IMR-90 (cell line): ENCODE measurements at regions not wholly inside any gene's neighbourhood (a gene's known extent, or its start where the extent isn't known, plus 50 kb on each side); places are given as distances from the start of the nearest gene placed in this dataset.

Experiments
- ATAC-seq: fragments of 200-7000 bp; cut with Tn5 transposase; 2 replicates; pipeline ENCODE4 v1.9.1; 2020; ENCODE audit warnings: low read depth, mild to moderate bottlenecking, moderate library complexity
- BruUV-seq: library from RNA; stranded (reverse); fragments of 400-500 nt; replicated peaks from 2 replicates; lab custom pipeline; 2021; lab: Mats Ljungman, UMichigan
- CTCF ChIA-PET: fragments of 300-600 bp; formaldehyde crosslinking; extraction: SDS; loops from one replicate; lab custom pipeline; 2021; ENCODE audit warnings: antibody characterized with exemption; lab: Yijun Ruan, JAX
- POLR2A ChIA-PET: fragments of 300-600 bp; sonication (Branson Sonifier 250); formaldehyde crosslinking; loops from one replicate; lab custom pipeline; 2022; ENCODE audit warnings: antibody characterized with exemption; ENCODE audit not compliant: unreplicated experiment; lab: Charles Lee
- DNase-seq: peaks from one replicate; pipeline ENCODE4 v3.0.0; 2013
- H2AFZ ChIP-seq: replicated peaks from 2 replicates; pipeline ENCODE3; 2013; ENCODE audit warnings: low read length, mild to moderate bottlenecking; ENCODE audit not compliant: poor library complexity
- H2AK5ac ChIP-seq: 2 replicates; pipeline ENCODE4 v1.6.1; 2013; ENCODE audit warnings: low read depth, low read length, inconsistent platforms
- H2AK9ac ChIP-seq: replicated peaks from 2 replicates; pipeline ENCODE3; 2013; ENCODE audit warnings: mild to moderate bottlenecking, low read depth, low read length, moderate library complexity; ENCODE audit not compliant: poor library complexity
- H2BK120ac ChIP-seq: 2 replicates; pipeline ENCODE4 v1.6.1; 2013; ENCODE audit warnings: low read depth, low read length, inconsistent platforms
- H2BK15ac ChIP-seq: 3 replicates; pipeline ENCODE4 v1.6.1; 2013; ENCODE audit warnings: low read depth, low read length, inconsistent platforms
- H2BK20ac ChIP-seq: 2 replicates; pipeline ENCODE4 v1.6.1; 2013; ENCODE audit warnings: low read depth, mild to moderate bottlenecking, inconsistent platforms, low read length, moderate library complexity
- H2BK5ac ChIP-seq: 2 replicates; pipeline ENCODE4 v1.6.1; 2013; ENCODE audit warnings: mild to moderate bottlenecking, low read depth, low read length, inconsistent platforms; ENCODE audit not compliant: poor library complexity, severe bottlenecking
- H3K14ac ChIP-seq: replicated peaks from 2 replicates; pipeline ENCODE4 v1.6.1; 2013; ENCODE audit warnings: low read depth, low read length, inconsistent platforms
- H3K18ac ChIP-seq: 2 replicates; pipeline ENCODE4 v1.6.1; 2013; ENCODE audit warnings: low read depth, low read length, control low read depth
- H3K23ac ChIP-seq: 2 replicates; pipeline ENCODE4 v1.6.1; 2013; ENCODE audit warnings: low read depth, low read length, inconsistent platforms
- H3K27ac ChIP-seq: 2 replicates; pipeline ENCODE4 v1.5.1; 2013; ENCODE audit warnings: mild to moderate bottlenecking, control low read depth, low read length; ENCODE audit not compliant: insufficient read depth
- H3K27me3 ChIP-seq: 2 replicates; pipeline ENCODE4 v1.6.1; 2013; ENCODE audit warnings: low read length; ENCODE audit not compliant: control insufficient read depth, insufficient read depth
- H3K36me3 ChIP-seq: 2 replicates; pipeline ENCODE4 v1.6.1; 2013; ENCODE audit warnings: low read length, mixed read lengths; ENCODE audit not compliant: control insufficient read depth, insufficient read depth
- H3K4ac ChIP-seq: 2 replicates; pipeline ENCODE4 v1.6.1; 2013; ENCODE audit warnings: low read depth, low read length, inconsistent platforms
- H3K4me1 ChIP-seq: 2 replicates; pipeline ENCODE4 v1.6.1; 2013; ENCODE audit warnings: low read length, mixed read lengths; ENCODE audit not compliant: control insufficient read depth, insufficient read depth
- H3K4me2 ChIP-seq: 2 replicates; pipeline ENCODE4 v1.6.1; 2013; ENCODE audit warnings: low read depth, mild to moderate bottlenecking, control low read depth, low read length, moderate library complexity
- H3K4me3 ChIP-seq: 2 replicates; pipeline ENCODE4 v1.5.1; 2013; ENCODE audit warnings: low read depth, mild to moderate bottlenecking, control low read depth, low read length, moderate library complexity; ENCODE audit not compliant: insufficient read depth
- H3K56ac ChIP-seq: 2 replicates; pipeline ENCODE4 v1.6.1; 2013; ENCODE audit warnings: low read length, inconsistent platforms; ENCODE audit not compliant: insufficient read depth; ENCODE audit errors: extremely low read depth
- H3K79me1 ChIP-seq, 2 experiments: 2 replicates each; pipeline ENCODE4 v1.6.1; 2013; ENCODE audit warnings: low read length in 2 of 2, inconsistent platforms in 1 of 2, low read depth in 1 of 2
- H3K9ac ChIP-seq: 2 replicates; pipeline ENCODE4 v1.6.1; 2013; ENCODE audit warnings: low read depth, low read length, control low read depth
- H3K9me1 ChIP-seq: 2 replicates; pipeline ENCODE4 v1.6.1; 2013; ENCODE audit warnings: low read length, inconsistent platforms; ENCODE audit not compliant: insufficient read depth
- H3K9me3 ChIP-seq: 2 replicates; pipeline ENCODE4 v1.6.1; 2013; ENCODE audit warnings: low read length; ENCODE audit not compliant: control insufficient read depth, insufficient read depth
- H4K20me1 ChIP-seq: 2 replicates; pipeline ENCODE4 v1.6.1; 2013; ENCODE audit warnings: low read length, inconsistent platforms; ENCODE audit not compliant: insufficient read depth
- H4K5ac ChIP-seq: 2 replicates; pipeline ENCODE4 v1.6.1; 2013; ENCODE audit warnings: mild to moderate bottlenecking, low read depth, low read length, control low read depth
- H4K8ac ChIP-seq, 2 experiments: 2 replicates each; pipeline ENCODE4 v1.6.1; 2013; ENCODE audit warnings: low read depth in 2 of 2, low read length in 2 of 2, control low read depth in 1 of 2, inconsistent platforms in 1 of 2
- H4K91ac ChIP-seq: 2 replicates; pipeline ENCODE4 v1.6.1; 2013; ENCODE audit warnings: low read depth, low read length, inconsistent platforms; ENCODE audit not compliant: insufficient read depth
- CHD1 ChIP-seq: IDR thresholded peaks from 2 replicates; pipeline ENCODE4 v1.6.1; 2012; ENCODE audit warnings: low read depth, low read length, improper control_type of control experiment
- FOS ChIP-seq: fragments of 150-350 bp; IDR thresholded peaks from 2 replicates; pipeline ENCODE4 v1.6.1; 2016; ENCODE audit warnings: low read depth, low read length
- MAFK ChIP-seq: IDR thresholded peaks from 2 replicates; pipeline ENCODE4 v1.6.1; 2012; ENCODE audit warnings: low read depth, low read length, improper control_type of control experiment
- MAZ ChIP-seq: IDR thresholded peaks from 2 replicates; pipeline ENCODE4 v1.6.1; 2012; ENCODE audit warnings: low read depth, mild to moderate bottlenecking, low read length, improper control_type of control experiment, moderate library complexity, borderline replicate concordance
- NFE2L2 ChIP-seq: fragments of 150-350 bp; IDR thresholded peaks from 2 replicates; pipeline ENCODE4 v1.6.1; 2016; ENCODE audit warnings: low read depth, mild to moderate bottlenecking, low read length
- RAD21 ChIP-seq: IDR thresholded peaks from 2 replicates; pipeline ENCODE4 v1.6.1; 2012; ENCODE audit warnings: low read length, improper control_type of control experiment
- SMC3 ChIP-seq: fragments of 150-350 bp; IDR thresholded peaks from 2 replicates; pipeline ENCODE4 v1.6.1; 2016; ENCODE audit warnings: low read depth, mild to moderate bottlenecking, antibody characterized with exemption, low read length, moderate library complexity
- WGBS, 2 experiments: methylation state at CpG; one replicate each; pipeline versions ENCODE4 v1.1.5 to v1.1.7; 2013; ENCODE audit warnings: missing lambda C conversion rate in 2 of 2; ENCODE audit not compliant: insufficient read length in 1 of 2; ENCODE audit errors: extremely low coverage in 2 of 2; 5-methylcytosine and 5-hydroxymethylcytosine counted together
- dilution Hi-C: fragments of 300-500 bp; cut with HindIII; formaldehyde crosslinking; loops from one replicate; pipeline ENCODE4 v1.14.3; 2018; ENCODE audit warnings: low sequenced_read_pairs; ENCODE audit not compliant: unreplicated experiment
- in situ Hi-C: fragments of 300-500 bp; cut with MboI; formaldehyde crosslinking; loops from 3 replicates; pipeline ENCODE4 v1.14.3; 2019; ENCODE audit warnings: low sequenced_read_pairs, inconsistent platforms, mixed read lengths
- intact Hi-C: fragments of 100-400 bp; cut with micrococcal nuclease; formaldehyde crosslinking; loops from 2 replicates; pipeline ENCODE4 v1.10.0; 2022
- TF ChIP-seq, protein P1 (sequence below): fragments of 150-350 bp; IDR thresholded peaks from 2 replicates; pipeline ENCODE4 v1.6.1; 2017; ENCODE audit warnings: mild to moderate bottlenecking, antibody characterized with exemption, low read length, low read depth
- TF ChIP-seq, protein P2 (sequence below): fragments of 150-350 bp; IDR thresholded peaks from 2 replicates; pipeline ENCODE4 v1.6.1; 2016; ENCODE audit warnings: low read depth, mild to moderate bottlenecking, low read length, moderate library complexity, borderline replicate concordance
- TF ChIP-seq, protein P3 (sequence below): conservative IDR thresholded peaks from 2 replicates; pipeline ENCODE4 v1.5.1; 2012; ENCODE audit warnings: mild to moderate bottlenecking, low read depth, low read length, improper control_type of control experiment

DNA sequence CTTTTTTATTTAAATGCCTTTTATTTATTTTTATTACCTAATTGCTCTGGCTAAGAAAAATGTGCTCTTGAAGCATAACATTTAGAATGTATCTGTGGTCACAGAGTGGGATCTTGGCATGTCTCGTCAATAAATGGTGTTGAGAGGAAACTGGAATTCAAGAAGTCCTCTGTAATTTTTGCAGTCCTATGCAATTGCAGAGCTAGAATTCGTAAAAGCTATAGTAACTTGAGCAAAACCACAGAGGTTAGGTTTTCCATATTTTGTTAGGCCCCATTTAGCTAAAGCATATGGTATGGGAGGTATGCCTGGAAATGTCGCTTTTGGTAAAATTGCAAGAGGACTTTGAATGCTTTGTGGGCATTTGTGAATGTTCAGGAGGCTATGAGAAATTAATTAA lies 466.7 kb upstream of the NFIA start:
- Histone ChIP-seq H2BK120ac (no peak overlapping the region), H2AK9ac (no peak overlapping the region), H2BK5ac (no peak overlapping the region), H3K9me3 (peaks cover 2% of the 10 kb centered on the region; the same call in 1 of the 2 replicates), H4K20me1 (no peaks in the 10 kb centered on the region), H4K5ac (no peak overlapping the region), H3K23ac (no peak overlapping the region), H3K4me3 (no peak overlapping the region), H2BK15ac (no peak overlapping the region), H3K4me2 (no peak overlapping the region), H4K91ac (no peak overlapping the region), H3K14ac (no peak overlapping the region), H3K27ac (no peak overlapping the region), H2BK20ac (no peak overlapping the region), H2AFZ (no peak overlapping the region), H3K4me1 (no peaks in the 10 kb centered on the region), H4K8ac (no peak overlapping the region), H2AK5ac (no peak overlapping the region), H3K9me1 (no peaks in the 10 kb centered on the region), H3K56ac (no peak overlapping the region), H3K18ac (no peak overlapping the region), H3K4ac (no peak overlapping the region), H3K27me3 (no peaks in the 10 kb centered on the region), H3K79me1 (no peaks in the 10 kb centered on the region), H3K36me3 (no peaks in the 10 kb centered on the region), H3K9ac (no peak overlapping the region)
- in situ Hi-C loops, result no loop called here
- TF ChIP-seq, protein P1, sequence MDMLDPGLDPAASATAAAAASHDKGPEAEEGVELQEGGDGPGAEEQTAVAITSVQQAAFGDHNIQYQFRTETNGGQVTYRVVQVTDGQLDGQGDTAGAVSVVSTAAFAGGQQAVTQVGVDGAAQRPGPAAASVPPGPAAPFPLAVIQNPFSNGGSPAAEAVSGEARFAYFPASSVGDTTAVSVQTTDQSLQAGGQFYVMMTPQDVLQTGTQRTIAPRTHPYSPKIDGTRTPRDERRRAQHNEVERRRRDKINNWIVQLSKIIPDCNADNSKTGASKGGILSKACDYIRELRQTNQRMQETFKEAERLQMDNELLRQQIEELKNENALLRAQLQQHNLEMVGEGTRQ, result no peak
- TF ChIP-seq, protein P2, sequence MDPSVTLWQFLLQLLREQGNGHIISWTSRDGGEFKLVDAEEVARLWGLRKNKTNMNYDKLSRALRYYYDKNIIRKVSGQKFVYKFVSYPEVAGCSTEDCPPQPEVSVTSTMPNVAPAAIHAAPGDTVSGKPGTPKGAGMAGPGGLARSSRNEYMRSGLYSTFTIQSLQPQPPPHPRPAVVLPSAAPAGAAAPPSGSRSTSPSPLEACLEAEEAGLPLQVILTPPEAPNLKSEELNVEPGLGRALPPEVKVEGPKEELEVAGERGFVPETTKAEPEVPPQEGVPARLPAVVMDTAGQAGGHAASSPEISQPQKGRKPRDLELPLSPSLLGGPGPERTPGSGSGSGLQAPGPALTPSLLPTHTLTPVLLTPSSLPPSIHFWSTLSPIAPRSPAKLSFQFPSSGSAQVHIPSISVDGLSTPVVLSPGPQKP, result no peak
- TF ChIP-seq CHD1 (no peak), MAZ (no peak), NFE2L2 (no peak), MAFK (no peak), RAD21 (no peak), SMC3 (no peak), FOS (no peak)
- TF ChIP-seq, protein P3, sequence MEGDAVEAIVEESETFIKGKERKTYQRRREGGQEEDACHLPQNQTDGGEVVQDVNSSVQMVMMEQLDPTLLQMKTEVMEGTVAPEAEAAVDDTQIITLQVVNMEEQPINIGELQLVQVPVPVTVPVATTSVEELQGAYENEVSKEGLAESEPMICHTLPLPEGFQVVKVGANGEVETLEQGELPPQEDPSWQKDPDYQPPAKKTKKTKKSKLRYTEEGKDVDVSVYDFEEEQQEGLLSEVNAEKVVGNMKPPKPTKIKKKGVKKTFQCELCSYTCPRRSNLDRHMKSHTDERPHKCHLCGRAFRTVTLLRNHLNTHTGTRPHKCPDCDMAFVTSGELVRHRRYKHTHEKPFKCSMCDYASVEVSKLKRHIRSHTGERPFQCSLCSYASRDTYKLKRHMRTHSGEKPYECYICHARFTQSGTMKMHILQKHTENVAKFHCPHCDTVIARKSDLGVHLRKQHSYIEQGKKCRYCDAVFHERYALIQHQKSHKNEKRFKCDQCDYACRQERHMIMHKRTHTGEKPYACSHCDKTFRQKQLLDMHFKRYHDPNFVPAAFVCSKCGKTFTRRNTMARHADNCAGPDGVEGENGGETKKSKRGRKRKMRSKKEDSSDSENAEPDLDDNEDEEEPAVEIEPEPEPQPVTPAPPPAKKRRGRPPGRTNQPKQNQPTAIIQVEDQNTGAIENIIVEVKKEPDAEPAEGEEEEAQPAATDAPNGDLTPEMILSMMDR, result no peak
- no CpG with 5 or more reads among the region's 3 CpGs for WGBS, 2 experiments
- dilution Hi-C loops, result no loop called here
- ATAC-seq (no peak), DNase-seq (no peak)
- ChIA-PET CTCF (interaction anchor here (0.9 kb wide), 1 partner anchor 150 kb away, joined by 3 read pairs; no protein-coding TSS in a partner anchor), POLR2A (no interaction called here)
- BruUV-seq, result no TSS peak
- intact Hi-C loops, result no loop called here
